ENCODE measurements at regions not wholly inside any gene's neighbourhood (a gene's known extent, or its start where the extent isn't known, plus 50 kb on each side); places are given as distances from the start of the nearest gene placed in this dataset.

GRCh38 chr12:83859021-83859420 lies 1053.6 kb downstream of the SLC6A15 start:
- H3K4me3 ChIP-seq (ENCODE audit: low read depth in 1 of 3, low read length in 3 of 3): no peak overlapping the region

More at GRCh38 chr12:83859021-83859420, 1053.6 kb downstream of the SLC6A15 start:
- Histone ChIP-seq H3K27me3 (ENCODE audit: control insufficient read depth in 4 of 4, insufficient read depth in 4 of 4, low read length in 3 of 4) (no peaks in the 10 kb centered on the region), H3K36me3 (ENCODE audit: control insufficient read depth in 4 of 4, insufficient read depth in 3 of 4, low read depth in 1 of 4, low read length in 3 of 4) (no peaks in the 10 kb centered on the region), H3K4me1 (ENCODE audit: control insufficient read depth in 4 of 4, insufficient read depth in 4 of 4, low read length in 3 of 4) (no peaks in the 10 kb centered on the region), H3K9ac (ENCODE audit: low read depth in 1 of 2, low read length in 2 of 2) (no peak overlapping the region), H3K9me3 (ENCODE audit: control insufficient read depth in 4 of 4, low read length in 3 of 4) (peaks cover 0 to 13% (median 3%) of the 10 kb centered on the region in 4 donors), H3K27ac (ENCODE audit: low read depth in 1 of 2, low read length in 2 of 2) (no peak overlapping the region)
- no peak for TF ChIP-seq TAF1 (conservative IDR thresholded peaks at IDR 0.05)
- no peak for TF ChIP-seq FOXA2 (IDR thresholded peaks at IDR 0.05)
- no peak for TF ChIP-seq SP1 (IDR thresholded peaks at IDR 0.05)
- no peak for TF ChIP-seq GABPA (IDR thresholded peaks at IDR 0.05 in 1 of 2, conservative IDR thresholded peaks at IDR 0.05 in 1 of 2)
- no peak for TF ChIP-seq CTCF (IDR thresholded peaks at IDR 0.05; ENCODE audit: low read depth, low read length, missing input control)
- TF ChIP-seq HNF4G (IDR thresholded peaks at IDR 0.05): no peak
- TF ChIP-seq REST (IDR thresholded peaks at IDR 0.05): no peak
- TF ChIP-seq RAD21 (IDR thresholded peaks at IDR 0.05): no peak
- TF ChIP-seq YY1 (IDR thresholded peaks at IDR 0.05): no peak
- TF ChIP-seq NR2F2 (IDR thresholded peaks at IDR 0.05): no peak
- TF ChIP-seq ZBTB33 (IDR thresholded peaks at IDR 0.05): no peak
- no peak for TF ChIP-seq ATF3 (IDR thresholded peaks at IDR 0.05)
- TF ChIP-seq HNF4A (conservative IDR thresholded peaks at IDR 0.05): no peak
- no peak for TF ChIP-seq RXRA (IDR thresholded peaks at IDR 0.05)
- no peak for TF ChIP-seq FOXA1 (IDR thresholded peaks at IDR 0.05)
- no peak for TF ChIP-seq EGR1 (IDR thresholded peaks at IDR 0.05; ENCODE audit: low read depth in 2 of 2)
- TF ChIP-seq JUND (IDR thresholded peaks at IDR 0.05): no peak
- no peak for DNase-seq (ENCODE audit: low spot score)
